DND-41 (cell line): ENCODE measurements at regions not wholly inside any gene's neighbourhood (a gene's known extent, or its start where the extent isn't known, plus 50 kb on each side); places are given as distances from the start of the nearest gene placed in this dataset.

Experiments used
- EZH2 ChIP-seq: IDR thresholded peaks from 3 replicates; pipeline ENCODE4 v1.6.1; 2012; ENCODE audit warnings: borderline replicate concordance, low read depth, mild to moderate bottlenecking, moderate library complexity, low read length, inconsistent platforms; ENCODE audit not compliant: severe bottlenecking
- TF ChIP-seq, protein P1 (sequence below): IDR thresholded peaks from 2 replicates; pipeline ENCODE4 v1.5.1; 2012; ENCODE audit warnings: borderline replicate concordance, low read length, moderate library complexity, mild to moderate bottlenecking; ENCODE audit not compliant: poor library complexity, severe bottlenecking; ENCODE audit errors: extremely low read depth

DNA sequence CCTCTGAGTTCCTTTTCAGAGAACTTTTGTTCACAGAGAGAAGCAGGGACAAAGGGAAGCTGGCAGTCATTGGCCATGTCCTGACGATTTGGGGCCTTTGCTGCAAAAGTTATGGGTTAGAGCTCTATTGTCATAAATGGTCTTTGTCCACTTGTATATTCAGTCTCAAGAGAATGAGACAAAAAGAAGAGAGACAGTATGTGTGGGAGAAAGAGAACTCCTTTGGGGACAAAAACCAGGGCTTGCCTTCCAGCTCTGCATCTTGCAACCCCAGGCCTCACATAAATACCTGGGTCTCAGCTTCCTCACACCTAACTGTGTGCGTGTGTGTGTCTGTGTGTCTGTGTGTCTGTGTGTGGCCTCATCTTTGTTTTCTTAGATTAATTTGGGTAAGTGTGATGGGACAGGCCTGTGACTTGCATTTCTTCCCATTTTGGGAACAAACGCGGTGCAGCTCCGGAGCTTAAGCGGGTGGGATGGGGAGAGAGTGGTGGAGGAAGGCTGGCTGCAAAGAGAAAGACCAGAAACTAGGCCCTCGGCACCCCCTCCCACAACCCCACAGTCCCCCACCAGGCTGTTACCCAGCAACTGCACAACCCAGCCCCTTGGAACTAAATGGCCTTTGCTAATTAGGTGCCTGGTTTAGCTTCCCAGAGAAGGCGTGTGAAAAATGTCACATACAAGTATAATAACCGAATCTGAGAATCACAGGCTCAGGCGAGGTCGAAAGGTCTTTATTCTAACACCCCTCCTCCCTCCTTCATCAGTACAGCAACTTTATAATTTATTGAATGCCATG, 376.9 kb downstream of the CDK5RAP2 start:
- TF ChIP-seq, protein P1, sequence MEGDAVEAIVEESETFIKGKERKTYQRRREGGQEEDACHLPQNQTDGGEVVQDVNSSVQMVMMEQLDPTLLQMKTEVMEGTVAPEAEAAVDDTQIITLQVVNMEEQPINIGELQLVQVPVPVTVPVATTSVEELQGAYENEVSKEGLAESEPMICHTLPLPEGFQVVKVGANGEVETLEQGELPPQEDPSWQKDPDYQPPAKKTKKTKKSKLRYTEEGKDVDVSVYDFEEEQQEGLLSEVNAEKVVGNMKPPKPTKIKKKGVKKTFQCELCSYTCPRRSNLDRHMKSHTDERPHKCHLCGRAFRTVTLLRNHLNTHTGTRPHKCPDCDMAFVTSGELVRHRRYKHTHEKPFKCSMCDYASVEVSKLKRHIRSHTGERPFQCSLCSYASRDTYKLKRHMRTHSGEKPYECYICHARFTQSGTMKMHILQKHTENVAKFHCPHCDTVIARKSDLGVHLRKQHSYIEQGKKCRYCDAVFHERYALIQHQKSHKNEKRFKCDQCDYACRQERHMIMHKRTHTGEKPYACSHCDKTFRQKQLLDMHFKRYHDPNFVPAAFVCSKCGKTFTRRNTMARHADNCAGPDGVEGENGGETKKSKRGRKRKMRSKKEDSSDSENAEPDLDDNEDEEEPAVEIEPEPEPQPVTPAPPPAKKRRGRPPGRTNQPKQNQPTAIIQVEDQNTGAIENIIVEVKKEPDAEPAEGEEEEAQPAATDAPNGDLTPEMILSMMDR: no peak
- TF ChIP-seq EZH2: no peak
